Fibroblast of the aortic adventitia (primary cell): ENCODE measurements at regions not wholly inside any gene's neighbourhood (a gene's known extent, or its start where the extent isn't known, plus 50 kb on each side); places are given as distances from the start of the nearest gene placed in this dataset.

Source experiments
- DNase-seq: peaks from one replicate; pipeline ENCODE4 v3.0.0-alpha.2; 2010; ENCODE audit warnings: low read depth
- H3K4me3 ChIP-seq: 2 replicates; pipeline ENCODE4 v1.5.1; 2011; ENCODE audit warnings: low read depth, mild to moderate bottlenecking, control low read depth, low read length, moderate library complexity
- TF ChIP-seq, protein P1 (sequence below): IDR thresholded peaks from 2 replicates; pipeline ENCODE4 v1.5.1; 2011; ENCODE audit warnings: mild to moderate bottlenecking, low read length, control low read depth, inconsistent platforms; ENCODE audit not compliant: insufficient read depth

DNA sequence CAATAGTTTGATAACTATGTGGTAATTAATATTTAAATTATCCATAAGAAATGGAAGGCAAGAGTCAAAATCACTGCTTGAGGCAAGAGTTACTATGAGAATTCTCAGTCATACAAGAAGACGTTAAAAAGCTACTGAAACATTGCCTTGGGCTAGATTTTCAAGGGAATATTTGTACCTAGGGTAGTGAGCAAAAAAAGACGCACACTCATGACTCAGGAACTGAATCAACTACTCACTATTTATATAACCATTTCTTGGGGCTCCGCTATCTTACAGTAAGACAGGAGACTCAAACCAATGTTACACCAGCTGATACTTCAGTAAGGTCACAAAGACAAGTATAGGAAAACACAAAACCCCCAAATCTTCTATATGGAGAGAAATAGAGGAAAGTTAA lies 151.5 kb upstream of the RNPC3 start:
- no peak overlapping the region for H3K4me3 ChIP-seq
- TF ChIP-seq, protein P1, sequence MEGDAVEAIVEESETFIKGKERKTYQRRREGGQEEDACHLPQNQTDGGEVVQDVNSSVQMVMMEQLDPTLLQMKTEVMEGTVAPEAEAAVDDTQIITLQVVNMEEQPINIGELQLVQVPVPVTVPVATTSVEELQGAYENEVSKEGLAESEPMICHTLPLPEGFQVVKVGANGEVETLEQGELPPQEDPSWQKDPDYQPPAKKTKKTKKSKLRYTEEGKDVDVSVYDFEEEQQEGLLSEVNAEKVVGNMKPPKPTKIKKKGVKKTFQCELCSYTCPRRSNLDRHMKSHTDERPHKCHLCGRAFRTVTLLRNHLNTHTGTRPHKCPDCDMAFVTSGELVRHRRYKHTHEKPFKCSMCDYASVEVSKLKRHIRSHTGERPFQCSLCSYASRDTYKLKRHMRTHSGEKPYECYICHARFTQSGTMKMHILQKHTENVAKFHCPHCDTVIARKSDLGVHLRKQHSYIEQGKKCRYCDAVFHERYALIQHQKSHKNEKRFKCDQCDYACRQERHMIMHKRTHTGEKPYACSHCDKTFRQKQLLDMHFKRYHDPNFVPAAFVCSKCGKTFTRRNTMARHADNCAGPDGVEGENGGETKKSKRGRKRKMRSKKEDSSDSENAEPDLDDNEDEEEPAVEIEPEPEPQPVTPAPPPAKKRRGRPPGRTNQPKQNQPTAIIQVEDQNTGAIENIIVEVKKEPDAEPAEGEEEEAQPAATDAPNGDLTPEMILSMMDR: no peak
- DNase-seq: no peak

- DNase-seq: no peak
- TF ChIP-seq, protein P1: no peak
- H3K4me3 ChIP-seq: no peak overlapping the region
These were observed 152.6 kb upstream of the RNPC3 start for GRCh38 chr1:103372866-103373265.

- DNase-seq: peak; percentile 5
- no peak overlapping the region for H3K4me3 ChIP-seq
- TF ChIP-seq, protein P1: no peak
These were observed 154.3 kb upstream of the RNPC3 start for GRCh38 chr1:103371234-103371633.

DNA sequence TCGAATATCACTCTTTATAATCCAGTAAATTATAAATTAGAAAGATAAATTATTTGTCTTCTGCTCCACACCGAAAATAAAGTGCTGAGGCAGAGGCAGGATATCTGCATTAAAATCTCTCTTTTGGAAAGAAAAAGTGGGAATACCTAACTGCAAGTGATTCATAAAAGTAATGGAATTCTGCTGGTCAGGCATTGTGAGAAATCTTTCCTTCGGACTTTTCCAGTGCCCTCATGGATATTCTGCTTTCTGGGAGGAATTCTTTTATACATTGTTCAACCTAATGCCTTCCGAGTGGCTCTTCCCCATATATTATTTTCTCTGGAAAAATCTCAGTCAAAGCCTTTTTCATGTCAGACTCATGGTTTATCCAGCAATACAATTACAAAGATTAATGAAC lies 158.3 kb upstream of the RNPC3 start:
- TF ChIP-seq, protein P1: no peak
- no peak for DNase-seq
- no peak overlapping the region for H3K4me3 ChIP-seq

- H3K4me3 ChIP-seq: no peak overlapping the region
- TF ChIP-seq, protein P1: no peak
- no peak for DNase-seq
These were observed 159.5 kb upstream of the RNPC3 start for GRCh38 chr1:103365860-103366569.

GRCh38 chr1:103363008-103363365 lies 162.5 kb upstream of the RNPC3 start:
- TF ChIP-seq, protein P1: no peak
- DNase-seq: no peak
- no peak overlapping the region for H3K4me3 ChIP-seq
